ENCODE measurements at regions not wholly inside any gene's neighbourhood (a gene's known extent, or its start where the extent isn't known, plus 50 kb on each side); places are given as distances from the start of the nearest gene placed in this dataset.

- no peak for TF ChIP-seq CTCF (IDR thresholded peaks at IDR 0.05)
- no peak overlapping the region for H3K4me3 Mint-ChIP-seq
- H3K36me3 ChIP-seq (ENCODE audit: insufficient read depth, low read length): no peaks in the 10 kb centered on the region
- no peaks in the 10 kb centered on the region for H3K36me3 Mint-ChIP-seq (ENCODE audit: low read depth)
- DNase-seq: no peak
- peaks cover 0 to 9% of the 10 kb centered on the region in 2 experiments for H3K9me3 ChIP-seq (ENCODE audit: control insufficient read depth in 1 of 2, insufficient read depth in 1 of 2, low read length in 2 of 2)
- H3K9me3 Mint-ChIP-seq: no peaks in the 10 kb centered on the region
- CTCF ChIA-PET: no interaction called here
- no peaks in the 10 kb centered on the region for H3K4me1 Mint-ChIP-seq (ENCODE audit: low read depth)
- H3K27me3 Mint-ChIP-seq: peaks cover 17% of the 10 kb centered on the region
- no peak overlapping the region for H3K27ac ChIP-seq (ENCODE audit: low read depth in 1 of 2, low read length in 2 of 2)
- H3K4me3 ChIP-seq (ENCODE audit: low read length): no peak overlapping the region
- H3K4me1 ChIP-seq (ENCODE audit: insufficient read depth, low read length): no peaks in the 10 kb centered on the region
- H3K27ac Mint-ChIP-seq: no peak overlapping the region
- peaks cover 0 to 5% of the 10 kb centered on the region in 2 experiments for H3K27me3 ChIP-seq (ENCODE audit: control insufficient read depth in 1 of 2, insufficient read depth in 2 of 2, low read length in 2 of 2)
- no peak for ATAC-seq (ENCODE audit: poor library complexity)
- intact Hi-C loops (cut with DNase I, micrococcal nuclease): no loop called here
- POLR2A ChIA-PET: no interaction called here
Observed at GRCh38 chr14:94897561-94897960, 127.6 kb upstream of the GSC start.

GRCh38 chr14:94897082-94897481 lies 127.2 kb upstream of the GSC start:
- no peak for TF ChIP-seq CTCF (IDR thresholded peaks at IDR 0.05)
- ATAC-seq (ENCODE audit: poor library complexity) (no peak), DNase-seq (no peak)
- Histone ChIP-seq H3K27ac (ENCODE audit: low read depth in 1 of 2, low read length in 2 of 2) (no peak overlapping the region), H3K27me3 (ENCODE audit: control insufficient read depth in 1 of 2, insufficient read depth in 2 of 2, low read length in 2 of 2) (peaks cover 0 to 5% of the 10 kb centered on the region in 2 experiments), H3K36me3 (ENCODE audit: insufficient read depth, low read length) (no peaks in the 10 kb centered on the region), H3K4me3 (ENCODE audit: low read length) (no peak overlapping the region), H3K4me1 (ENCODE audit: insufficient read depth, low read length) (no peaks in the 10 kb centered on the region), H3K9me3 (ENCODE audit: control insufficient read depth in 1 of 2, insufficient read depth in 1 of 2, low read length in 2 of 2) (peaks cover 0 to 9% of the 10 kb centered on the region in 2 experiments)
- no peaks in the 10 kb centered on the region for H3K9me3 Mint-ChIP-seq
- H3K4me1 Mint-ChIP-seq (ENCODE audit: low read depth): no peaks in the 10 kb centered on the region
- intact Hi-C loops (cut with DNase I, micrococcal nuclease): no loop called here
- ChIA-PET POLR2A (no interaction called here), CTCF (no interaction called here)
- peaks cover 17% of the 10 kb centered on the region for H3K27me3 Mint-ChIP-seq
- H3K4me3 Mint-ChIP-seq: no peak overlapping the region
- H3K27ac Mint-ChIP-seq: no peak overlapping the region
- H3K36me3 Mint-ChIP-seq (ENCODE audit: low read depth): no peaks in the 10 kb centered on the region

GRCh38 chr14:94893411-94894160 lies 123.7 kb upstream of the GSC start:
- no peaks in the 10 kb centered on the region for H3K9me3 Mint-ChIP-seq
- Histone ChIP-seq H3K27me3 (ENCODE audit: control insufficient read depth in 1 of 2, insufficient read depth in 2 of 2, low read length in 2 of 2) (peaks cover 0 to 5% of the 10 kb centered on the region in 2 experiments), H3K36me3 (ENCODE audit: insufficient read depth, low read length) (no peaks in the 10 kb centered on the region), H3K27ac (ENCODE audit: low read depth in 1 of 2, low read length in 2 of 2) (no peak overlapping the region), H3K4me3 (ENCODE audit: low read length) (no peak overlapping the region), H3K4me1 (ENCODE audit: insufficient read depth, low read length) (no peaks in the 10 kb centered on the region), H3K9me3 (ENCODE audit: control insufficient read depth in 1 of 2, insufficient read depth in 1 of 2, low read length in 2 of 2) (peaks cover 0 to 16% of the 10 kb centered on the region in 2 experiments)
- CTCF ChIA-PET: no interaction called here
- H3K4me1 Mint-ChIP-seq (ENCODE audit: low read depth): no peaks in the 10 kb centered on the region
- no peak overlapping the region for H3K27ac Mint-ChIP-seq
- no peaks in the 10 kb centered on the region for H3K36me3 Mint-ChIP-seq (ENCODE audit: low read depth)
- H3K4me3 Mint-ChIP-seq: no peak overlapping the region
- TF ChIP-seq CTCF (IDR thresholded peaks at IDR 0.05): no peak
- no peak for DNase-seq
- POLR2A ChIA-PET: no interaction called here
- intact Hi-C loops (cut with DNase I, micrococcal nuclease): no loop called here
- ATAC-seq (ENCODE audit: poor library complexity): no peak
- peaks cover 12% of the 10 kb centered on the region for H3K27me3 Mint-ChIP-seq
